Peyer's patch (tissue), 4 donors: ENCODE measurements at regions not wholly inside any gene's neighbourhood (a gene's known extent, or its start where the extent isn't known, plus 50 kb on each side); places are given as distances from the start of the nearest gene placed in this dataset.

ENCODE experiments used
- CTCF ChIP-seq, 6 experiments: fragments of 450-650 bp in 4 of 6; fragments of 200-600 bp in 2 of 6; sonication (generic) in 1 of 6; IDR thresholded peaks; one replicate each; pipeline ENCODE4 v1.5.1; 2017 to 2019; ENCODE audit warnings: antibody characterized with exemption in 6 of 6, mild to moderate bottlenecking in 3 of 6, moderate library complexity in 1 of 6
- POLR2A ChIP-seq, 2 donors: fragments of 450-650 bp; IDR thresholded peaks; one replicate each; pipeline ENCODE4 v1.5.1; 2017; ENCODE audit warnings: antibody characterized with exemption in 2 of 2, mild to moderate bottlenecking in 2 of 2, moderate library complexity in 2 of 2

GRCh38 chr2:43009448-43009847 lies 217.0 kb downstream of the ZFP36L2 start:
- no peak for TF ChIP-seq POLR2A (IDR thresholded peaks at IDR 0.05)
- TF ChIP-seq CTCF (IDR thresholded peaks at IDR 0.05), result no peak
